ENCODE measurements at regions not wholly inside any gene's neighbourhood (a gene's known extent, or its start where the extent isn't known, plus 50 kb on each side); places are given as distances from the start of the nearest gene placed in this dataset.

DNA sequence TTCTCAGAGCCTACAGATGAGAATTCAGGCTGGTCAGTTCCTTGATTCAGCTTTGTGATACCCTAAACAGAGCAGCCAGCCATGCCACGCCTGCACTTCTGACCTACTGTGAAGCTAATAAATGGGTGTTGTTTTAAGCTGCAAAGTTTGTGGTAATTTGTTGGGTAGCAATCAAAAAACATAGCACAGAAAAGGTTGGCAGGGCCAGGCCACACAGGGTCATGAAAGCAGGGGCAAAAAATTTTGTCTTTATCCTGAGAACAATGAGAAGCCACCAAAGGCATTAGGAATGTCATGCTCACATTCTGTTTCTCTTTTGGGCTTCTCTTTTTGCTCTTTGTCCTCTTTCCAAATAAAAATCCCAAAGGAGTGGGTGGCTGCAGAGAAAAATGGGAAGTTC lies 385.9 kb downstream of the TXNL1 start:
- H4K5ac ChIP-seq (ENCODE audit: insufficient read length, low read depth, low read length) = no peak overlapping the region
- TF ChIP-seq, protein P1, sequence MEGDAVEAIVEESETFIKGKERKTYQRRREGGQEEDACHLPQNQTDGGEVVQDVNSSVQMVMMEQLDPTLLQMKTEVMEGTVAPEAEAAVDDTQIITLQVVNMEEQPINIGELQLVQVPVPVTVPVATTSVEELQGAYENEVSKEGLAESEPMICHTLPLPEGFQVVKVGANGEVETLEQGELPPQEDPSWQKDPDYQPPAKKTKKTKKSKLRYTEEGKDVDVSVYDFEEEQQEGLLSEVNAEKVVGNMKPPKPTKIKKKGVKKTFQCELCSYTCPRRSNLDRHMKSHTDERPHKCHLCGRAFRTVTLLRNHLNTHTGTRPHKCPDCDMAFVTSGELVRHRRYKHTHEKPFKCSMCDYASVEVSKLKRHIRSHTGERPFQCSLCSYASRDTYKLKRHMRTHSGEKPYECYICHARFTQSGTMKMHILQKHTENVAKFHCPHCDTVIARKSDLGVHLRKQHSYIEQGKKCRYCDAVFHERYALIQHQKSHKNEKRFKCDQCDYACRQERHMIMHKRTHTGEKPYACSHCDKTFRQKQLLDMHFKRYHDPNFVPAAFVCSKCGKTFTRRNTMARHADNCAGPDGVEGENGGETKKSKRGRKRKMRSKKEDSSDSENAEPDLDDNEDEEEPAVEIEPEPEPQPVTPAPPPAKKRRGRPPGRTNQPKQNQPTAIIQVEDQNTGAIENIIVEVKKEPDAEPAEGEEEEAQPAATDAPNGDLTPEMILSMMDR (conservative IDR thresholded peaks at IDR 0.05) = no peak
- no peak overlapping the region for H3K14ac ChIP-seq (ENCODE audit: insufficient read depth, low read length)
- H2BK20ac ChIP-seq (ENCODE audit: low read depth, low read length, poor library complexity, severe bottlenecking) = no peak overlapping the region
- H2AK5ac ChIP-seq (ENCODE audit: insufficient read length, low read length) = no peak overlapping the region
- H2BK5ac ChIP-seq (ENCODE audit: insufficient read length, low read length) = no peak overlapping the region
- no peak overlapping the region for H3K4me2 ChIP-seq (ENCODE audit: insufficient read depth, insufficient read length, low read length)
- no peak overlapping the region for H2BK12ac ChIP-seq (ENCODE audit: insufficient read length, low read depth, low read length)
- H3K79me2 ChIP-seq (ENCODE audit: insufficient read depth, low read length) = no peaks in the 10 kb centered on the region
- no peak overlapping the region for H3K18ac ChIP-seq (ENCODE audit: insufficient read length, low read depth, low read length)
- no peak overlapping the region for H3T11ph ChIP-seq (ENCODE audit: low read length)
- H3K9ac ChIP-seq (ENCODE audit: extremely low read depth, insufficient read length, low read length) = no peak overlapping the region
- H4K20me1 ChIP-seq (ENCODE audit: control insufficient read depth, insufficient read depth, insufficient read length) = no peaks in the 10 kb centered on the region
- Mint-ChIP-seq H3K36me3 (ENCODE audit: insufficient read depth in 1 of 3, low read depth in 3 of 3) (peaks cover 0 to 5% (median 3%) of the 10 kb centered on the region in 3 experiments; a peak in 2 of 7 replicates), H3K4me1 (peaks cover 4 to 6% of the 10 kb centered on the region in 2 experiments; a peak in 3 of 4 replicates), H3K27ac (no peak overlapping the region; a peak in 1 of 7 replicates), H3K4me3 (no peak overlapping the region), H3K9me3 (0 out of 5 replicates have a peak, but pooled peaks cover 0 to 3% of the 10 kb centered on the region in 2 experiments), H3K27me3 (ENCODE audit: low read depth) (no peaks in the 10 kb centered on the region)
- no peaks in the 10 kb centered on the region for H3K79me1 ChIP-seq (ENCODE audit: insufficient read depth, low read depth, low read length, poor library complexity, severe bottlenecking)
- no peak overlapping the region for H2AFZ ChIP-seq (ENCODE audit: low read length)
- no peaks in the 10 kb centered on the region for H3K9me3 ChIP-seq (ENCODE audit: control insufficient read depth, low read depth, low read length)
- no peak overlapping the region for H3K23ac ChIP-seq (ENCODE audit: insufficient read length, low read depth, low read length)
- no peak for DNase-seq
- no peak overlapping the region for H3K56ac ChIP-seq (ENCODE audit: insufficient read length, low read depth, low read length)
- no peak overlapping the region for H4K91ac ChIP-seq (ENCODE audit: insufficient read length, low read depth, low read length)
- whole genome bisulfite sequencing (ENCODE audit: extremely low coverage, insufficient read length, low lambda C conversion rate) = no CpG with 5 or more reads among the region's 1 CpG
- no peak overlapping the region for H2BK120ac ChIP-seq (ENCODE audit: low read depth, low read length, poor library complexity, severe bottlenecking)
- H3K4ac ChIP-seq (ENCODE audit: low read depth, low read length) = no peak overlapping the region
- no peak overlapping the region for H2BK15ac ChIP-seq (ENCODE audit: low read depth, low read length)
- H3K4me1 ChIP-seq (ENCODE audit: insufficient read depth, low read length) = no peaks in the 10 kb centered on the region
- H3K27ac ChIP-seq (ENCODE audit: insufficient read length, low read depth, low read length) = no peak overlapping the region
- no peak overlapping the region for H4K8ac ChIP-seq (replicated peaks; ENCODE audit: insufficient read length, low read depth, low read length)
- no peaks in the 10 kb centered on the region for H3K23me2 ChIP-seq (ENCODE audit: insufficient read length, low read depth, low read length, poor library complexity, severe bottlenecking)
- no peaks in the 10 kb centered on the region for H3K27me3 ChIP-seq (ENCODE audit: insufficient read depth, low read length)
